ENCODE measurements at regions not wholly inside any gene's neighbourhood (a gene's known extent, or its start where the extent isn't known, plus 50 kb on each side); places are given as distances from the start of the nearest gene placed in this dataset.

GRCh38 chr14:65866448-65866847 lies 453.9 kb downstream of the FUT8 start:
- H2AFZ ChIP-seq, result no peak overlapping the region
- H3K36me3 ChIP-seq (ENCODE audit: insufficient read depth), result no peaks in the 10 kb centered on the region
- H3K4me3 ChIP-seq, result no peak overlapping the region
- H3K4me1 ChIP-seq (ENCODE audit: insufficient read depth), result no peaks in the 10 kb centered on the region
- peaks cover 3% of the 10 kb centered on the region; the same call in 2 of the 3 replicates for H3K9me3 Mint-ChIP-seq
- ATAC-seq (no peak), DNase-seq (ENCODE audit: low spot score) (no peak)
- peaks cover 3% of the 10 kb centered on the region; the same call in 1 of the 3 replicates for H3K36me3 Mint-ChIP-seq (ENCODE audit: low read depth)
- H3K9me2 ChIP-seq (ENCODE audit: insufficient read depth), result peaks cover 12% of the 10 kb centered on the region; the same call in 1 of the 2 replicates
- no peaks in the 10 kb centered on the region for H4K20me1 ChIP-seq (replicated peaks; ENCODE audit: insufficient read depth)
- TF ChIP-seq ZNF462 (CRISPR knock-in tag; IDR thresholded peaks at IDR 0.05) (no peak), EZH2phosphoT487 (IDR thresholded peaks at IDR 0.05; ENCODE audit: unreplicated experiment) (no peak), EZH2 (IDR thresholded peaks at IDR 0.05; ENCODE audit: low read depth, unreplicated experiment) (no peak), ETS1 (IDR thresholded peaks at IDR 0.05) (no peak), CREB1 (CRISPR knock-in tag; IDR thresholded peaks at IDR 0.05; ENCODE audit: low read depth) (no peak), POLR2AphosphoS5 (IDR thresholded peaks at IDR 0.05; ENCODE audit: low read depth) (no peak), NANOG (IDR thresholded peaks at IDR 0.05; ENCODE audit: borderline replicate concordance) (no peak), REST (IDR thresholded peaks at IDR 0.05; ENCODE audit: unreplicated experiment) (no peak), CTCF (conservative IDR thresholded peaks at IDR 0.05; ENCODE audit: low read depth in 2 of 2) (no peak), ZNF114 (CRISPR knock-in tag; IDR thresholded peaks at IDR 0.05) (no peak), STAT1 (IDR thresholded peaks at IDR 0.05; ENCODE audit: unreplicated experiment) (no peak), JUNB (IDR thresholded peaks at IDR 0.05; ENCODE audit: unreplicated experiment) (no peak), ZNF331 (CRISPR knock-in tag; IDR thresholded peaks at IDR 0.05; ENCODE audit: low read depth) (no peak)
- H3K4me3 Mint-ChIP-seq, result no peak overlapping the region
- H3K4me1 Mint-ChIP-seq, result no peaks in the 10 kb centered on the region; the same call in 2 of the 3 replicates
- no peaks in the 10 kb centered on the region for H3K79me2 ChIP-seq (replicated peaks; ENCODE audit: insufficient read depth)
- no peak overlapping the region for H3K27ac ChIP-seq (ENCODE audit: low read depth)
- H3K27me3 Mint-ChIP-seq (ENCODE audit: insufficient read depth, low read depth, poor library complexity), result no peaks in the 10 kb centered on the region
- no peaks in the 10 kb centered on the region for H3K27me3 ChIP-seq (ENCODE audit: insufficient read depth)
- H3K4me2 ChIP-seq, result no peak overlapping the region
- H3K27ac Mint-ChIP-seq, result no peak overlapping the region
- H3F3A ChIP-seq (replicated peaks; ENCODE audit: low read depth), result no peaks in the 10 kb centered on the region
